GM19239 (cell line): ENCODE measurements at regions not wholly inside any gene's neighbourhood (a gene's known extent, or its start where the extent isn't known, plus 50 kb on each side); places are given as distances from the start of the nearest gene placed in this dataset.
"Not testable (repeated sequence)": the region's sequence is repeated elsewhere in the genome, so short reads cannot be mapped to it uniquely, and the experiment has no call there.

Experiments used
- DNase-seq: peaks from one replicate; pipeline ENCODE4 v3.0.0; 2011; ENCODE audit warnings: low spot score; ENCODE audit not compliant: insufficient read length
- FAIRE-seq: peaks from 2 replicates; lab custom pipeline; 2011; peaks lifted over from hg19 to GRCh38; lab: Jason Lieb, UNC

DNA sequence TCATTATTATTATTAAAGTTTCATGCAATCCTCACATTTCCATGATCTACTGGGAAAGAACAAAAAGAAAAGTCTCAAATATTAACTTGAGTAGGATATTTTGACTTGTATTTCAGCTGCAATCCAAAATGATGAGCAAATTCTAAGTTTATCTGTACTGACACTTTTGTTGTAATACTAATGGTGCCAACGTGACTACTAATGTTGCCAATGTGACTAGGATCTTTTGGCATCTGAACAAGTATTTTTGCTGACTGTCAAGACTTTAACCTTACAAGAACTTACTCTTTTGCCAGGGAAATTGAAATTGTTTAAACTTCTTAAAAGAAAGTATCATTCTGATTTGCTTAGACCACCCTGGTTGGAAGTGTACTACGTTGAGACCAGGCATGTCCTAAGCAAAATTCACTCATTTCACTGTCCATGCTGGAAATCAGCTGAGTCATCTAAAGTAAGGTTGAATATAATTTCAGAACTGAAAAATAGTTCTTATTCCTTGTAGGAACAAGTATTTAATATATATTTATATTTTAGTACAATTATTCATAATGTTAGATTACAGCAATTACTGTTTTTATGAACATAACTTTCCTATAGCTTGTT lies 78.5 kb upstream of the LYZL1 start:
- DNase-seq, result no peak
- no peak for FAIRE-seq

DNA sequence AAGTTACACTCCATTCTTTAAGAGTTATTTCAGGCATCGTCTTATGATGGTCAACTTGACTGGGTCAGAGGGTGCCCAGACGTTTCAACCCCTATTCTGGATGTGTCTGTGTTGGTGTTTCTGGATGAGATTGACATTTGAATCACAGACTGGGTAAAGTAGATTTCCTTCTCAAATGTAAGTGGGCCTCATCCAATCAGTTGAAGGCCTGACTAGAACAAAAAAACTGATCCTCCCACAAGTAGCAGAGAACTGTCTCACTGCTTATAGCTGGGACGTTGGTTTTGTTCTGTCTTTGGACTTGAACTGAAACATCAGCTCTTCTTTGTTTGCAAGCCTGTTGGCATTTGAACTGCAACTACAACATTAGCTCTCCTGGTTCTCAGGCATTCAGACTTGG lies 76.3 kb upstream of the LYZL1 start:
- DNase-seq (no peak), FAIRE-seq (no peak)

DNA sequence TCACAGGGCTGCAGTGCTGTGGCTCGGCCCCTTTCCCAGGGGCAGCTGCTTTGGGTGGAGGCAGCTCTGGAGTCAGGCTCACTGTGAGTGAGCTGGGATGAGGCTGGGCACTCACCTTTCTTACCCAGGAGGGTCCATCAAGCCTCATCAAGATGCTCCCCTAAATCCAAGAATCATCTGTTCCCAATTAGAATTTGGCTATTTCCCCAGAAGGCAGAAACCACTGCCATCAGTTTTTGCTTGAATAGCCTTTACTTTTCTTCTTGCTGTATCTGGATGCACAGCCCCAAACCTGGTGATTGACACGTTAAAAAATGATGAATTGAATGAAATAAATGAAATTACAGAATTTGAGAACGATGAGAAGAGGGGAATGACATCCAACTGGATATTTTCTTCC lies 74.3 kb upstream of the LYZL1 start:
- FAIRE-seq (no peak), DNase-seq (no peak)

GRCh38 chr10:29217292-29217738 lies 71.6 kb upstream of the LYZL1 start:
- FAIRE-seq, result no peak
- no peak for DNase-seq

DNA sequence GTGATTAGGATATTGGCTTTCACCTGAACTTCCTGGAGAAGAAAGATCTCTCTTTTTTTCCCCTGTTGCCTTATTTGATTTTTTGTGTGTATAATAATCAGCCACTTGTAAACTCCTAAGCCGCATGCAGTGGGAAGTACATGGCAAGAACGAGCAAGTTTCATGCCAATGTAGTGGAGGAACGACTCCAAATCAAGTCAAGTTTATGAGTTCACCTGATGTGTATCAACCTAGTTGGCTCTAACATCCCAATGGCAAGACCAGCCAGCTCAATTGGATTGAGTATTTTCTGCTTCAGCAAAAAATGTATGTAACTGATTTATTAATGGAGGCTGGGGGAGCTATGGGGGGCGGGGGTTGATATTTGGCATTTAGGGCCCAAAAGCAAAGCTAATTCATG lies 65.5 kb upstream of the LYZL1 start:
- FAIRE-seq, result no peak

DNA sequence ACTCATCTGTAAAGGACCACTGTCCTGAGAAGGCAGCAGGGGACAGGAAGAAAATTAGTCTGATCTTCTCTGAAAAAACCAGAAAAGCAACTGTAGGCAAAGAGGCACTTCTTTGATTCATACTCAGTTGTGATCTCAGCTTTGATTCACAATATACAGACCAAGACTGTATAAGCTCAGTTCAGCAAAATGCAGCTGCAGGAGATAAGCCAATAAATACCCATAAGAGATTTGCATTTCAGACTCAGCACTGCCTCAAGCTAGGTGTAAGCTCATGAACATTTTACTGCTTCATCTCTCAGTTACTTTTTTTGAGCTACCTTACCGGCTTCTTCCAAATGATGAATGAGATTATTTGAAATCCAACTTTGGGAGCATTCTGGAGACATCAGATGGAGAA lies 64.2 kb upstream of the LYZL1 start:
- DNase-seq (no peak), FAIRE-seq (no peak)

More for the DNA sequence above, 65.5 kb upstream of the LYZL1 start:
- DNase-seq, result no peak

DNA sequence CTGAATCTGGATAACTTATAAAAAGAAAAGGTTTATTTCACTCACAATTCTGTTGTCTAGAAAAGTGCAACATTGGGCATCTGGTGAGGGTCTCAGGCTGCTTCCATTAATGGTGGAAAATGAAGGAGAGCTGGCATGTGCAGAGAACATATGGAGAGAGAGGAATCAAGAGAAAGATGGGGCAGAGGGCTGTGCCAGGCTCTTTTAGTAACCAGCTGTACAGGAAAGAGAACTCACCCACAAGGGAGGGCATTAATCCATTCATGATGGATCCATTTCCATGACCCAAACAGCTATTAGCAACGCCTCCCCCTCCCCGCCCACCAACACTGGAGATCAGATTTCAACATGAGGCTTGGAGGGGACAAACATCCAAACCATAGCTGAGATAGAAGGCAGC lies 61.7 kb upstream of the LYZL1 start:
- FAIRE-seq (no peak), DNase-seq (no peak)

DNA sequence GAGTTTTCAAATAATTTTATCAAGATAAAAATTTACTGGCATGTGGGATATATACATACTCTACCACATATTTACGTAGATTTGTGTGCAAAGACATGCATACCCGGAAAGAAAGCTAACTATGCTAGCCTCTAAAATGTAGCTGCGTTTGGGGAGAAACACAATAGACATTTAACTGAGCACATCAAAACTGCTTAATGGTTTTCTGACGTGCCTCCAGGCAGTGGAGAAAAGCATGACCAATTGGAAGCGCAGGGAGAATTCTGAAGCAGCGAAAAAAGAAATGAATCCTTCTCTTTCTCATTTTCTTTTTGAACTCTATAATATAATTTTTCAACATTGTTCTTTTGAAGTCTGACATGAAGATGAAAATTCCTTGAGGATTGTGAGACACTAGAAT lies 60.3 kb upstream of the LYZL1 start:
- FAIRE-seq, result no peak
- no peak for DNase-seq

- FAIRE-seq, result no peak
- no peak for DNase-seq
Observed at GRCh38 chr10:29229258-29229705, 59.6 kb upstream of the LYZL1 start.

DNA sequence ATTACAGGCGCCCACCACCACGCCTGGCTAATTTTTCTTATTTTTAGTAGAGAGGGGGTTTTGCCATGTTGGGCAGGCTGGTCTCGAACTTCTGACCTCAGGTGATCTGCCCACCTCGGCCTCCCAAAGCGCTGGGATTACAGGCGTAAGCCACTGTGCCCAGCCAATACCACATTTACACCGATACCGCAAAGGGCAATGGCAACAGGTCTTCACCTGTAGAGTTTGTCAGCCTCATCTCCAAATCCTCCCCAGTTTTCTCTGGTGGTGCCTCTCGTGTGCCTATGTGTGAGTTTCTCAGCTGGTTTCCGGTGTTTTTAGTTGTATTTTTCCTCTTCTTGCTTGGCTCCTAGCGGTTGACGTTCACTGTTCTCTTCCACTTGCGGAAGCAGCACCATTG lies 52.0 kb upstream of the LYZL1 start:
- FAIRE-seq, DNase-seq: not testable (repeated sequence)

DNA sequence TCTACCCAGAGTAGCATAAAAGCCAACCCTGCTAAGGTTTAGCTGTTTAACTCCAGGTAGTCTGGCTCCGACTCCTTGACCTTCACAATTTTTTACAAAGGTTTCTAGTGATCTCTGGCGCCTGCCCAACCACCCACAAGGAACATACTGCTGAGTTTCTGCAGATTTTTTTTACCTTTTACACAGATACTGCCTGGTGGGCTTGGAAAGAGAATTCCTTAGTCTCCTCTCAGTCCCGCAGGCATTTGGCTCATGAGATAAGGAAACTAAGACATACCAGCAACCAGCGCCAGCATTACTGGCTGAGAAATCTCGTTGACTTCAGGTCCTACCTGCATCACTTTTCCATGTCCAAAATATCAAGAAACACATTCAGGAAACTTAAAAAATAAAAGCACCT lies 51.1 kb upstream of the LYZL1 start:
- DNase-seq (no peak), FAIRE-seq (no peak)

GRCh38 chr10:29238523-29239135 lies 50.2 kb upstream of the LYZL1 start:
- FAIRE-seq (no peak), DNase-seq (no peak)
